Inflammatory macrophage treated with lipopolysaccharide for 4 hours (primary cell): ENCODE measurements at regions not wholly inside any gene's neighbourhood (a gene's known extent, or its start where the extent isn't known, plus 50 kb on each side); places are given as distances from the start of the nearest gene placed in this dataset.

Experiments used
- DNase-seq: peaks from one replicate; pipeline ENCODE4 v3.0.0-alpha.2; 2020

GRCh38 chr3:139778682-139779233 lies 101.0 kb upstream of the NMNAT3 start:
- DNase-seq = no peak

GRCh38 chr3:139774560-139775302 lies 97.0 kb upstream of the NMNAT3 start:
- DNase-seq = no peak

GRCh38 chr3:139772539-139773500 lies 95.0 kb upstream of the NMNAT3 start:
- DNase-seq = no peak

- DNase-seq = no peak
Observed at GRCh38 chr3:139771331-139771730, 93.6 kb upstream of the NMNAT3 start.

- no peak for DNase-seq
Observed at GRCh38 chr3:139770577-139770976, 92.8 kb upstream of the NMNAT3 start.

GRCh38 chr3:139769796-139770195 lies 92.0 kb upstream of the NMNAT3 start:
- DNase-seq = no peak

GRCh38 chr3:139764936-139765335 lies 87.2 kb upstream of the NMNAT3 start:
- no peak for DNase-seq

GRCh38 chr3:139764069-139764905 lies 86.5 kb upstream of the NMNAT3 start:
- DNase-seq = no peak

- no peak for DNase-seq
Observed at GRCh38 chr3:139762302-139762701, 84.5 kb upstream of the NMNAT3 start.

GRCh38 chr3:139759470-139759869 lies 81.7 kb upstream of the NMNAT3 start:
- DNase-seq = no peak

- DNase-seq = no peak
Observed at GRCh38 chr3:139758654-139759291, 81.0 kb upstream of the NMNAT3 start.

GRCh38 chr3:139757448-139758030 lies 79.8 kb upstream of the NMNAT3 start:
- no peak for DNase-seq

GRCh38 chr3:139756529-139757103 lies 78.8 kb upstream of the NMNAT3 start:
- DNase-seq = no peak

GRCh38 chr3:139755551-139755950 lies 77.8 kb upstream of the NMNAT3 start:
- DNase-seq = no peak

GRCh38 chr3:139751789-139752188 lies 74.0 kb upstream of the NMNAT3 start:
- DNase-seq = no peak

GRCh38 chr3:139746481-139746880 lies 68.7 kb upstream of the NMNAT3 start:
- no peak for DNase-seq

GRCh38 chr3:139745831-139746230 lies 68.1 kb upstream of the NMNAT3 start:
- DNase-seq = no peak

GRCh38 chr3:139738697-139739096 lies 60.9 kb upstream of the NMNAT3 start:
- no peak for DNase-seq

GRCh38 chr3:139737682-139738361 lies 60.0 kb upstream of the NMNAT3 start:
- no peak for DNase-seq

- DNase-seq = no peak
Observed at GRCh38 chr3:139735191-139735590, 57.4 kb upstream of the NMNAT3 start.

- no peak for DNase-seq
Observed at GRCh38 chr3:139732729-139733128, 55.0 kb upstream of the NMNAT3 start.
